GM12872 (cell line): ENCODE measurements at regions not wholly inside any gene's neighbourhood (a gene's known extent, or its start where the extent isn't known, plus 50 kb on each side); places are given as distances from the start of the nearest gene placed in this dataset.

Experiments
- TF ChIP-seq, protein P1 (sequence below): IDR thresholded peaks from 3 replicates; pipeline ENCODE4 v1.5.1; 2011; ENCODE audit warnings: low read depth, mild to moderate bottlenecking, low read length, moderate library complexity; ENCODE audit not compliant: insufficient read depth

DNA sequence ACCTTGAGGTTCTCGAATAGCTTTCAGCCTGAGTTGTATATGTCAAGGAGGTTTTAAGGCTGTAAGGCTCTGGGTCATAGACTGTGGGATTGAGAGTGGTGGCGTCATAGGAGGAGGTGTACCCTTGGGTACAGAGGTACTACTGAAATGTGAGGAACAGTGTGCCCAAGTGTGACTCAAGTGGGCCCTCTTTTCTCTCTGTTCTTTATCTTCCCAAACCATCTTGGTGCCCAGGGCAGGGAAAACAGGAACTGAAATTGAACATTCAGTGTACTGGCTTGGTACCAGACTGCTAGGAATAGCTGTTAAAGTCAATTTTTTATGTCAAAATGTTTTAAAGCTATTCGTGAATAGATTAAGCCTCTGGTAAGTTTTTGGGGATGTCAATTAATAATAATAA, 136.2 kb upstream of the RPS6KA3 start:
- TF ChIP-seq, protein P1, sequence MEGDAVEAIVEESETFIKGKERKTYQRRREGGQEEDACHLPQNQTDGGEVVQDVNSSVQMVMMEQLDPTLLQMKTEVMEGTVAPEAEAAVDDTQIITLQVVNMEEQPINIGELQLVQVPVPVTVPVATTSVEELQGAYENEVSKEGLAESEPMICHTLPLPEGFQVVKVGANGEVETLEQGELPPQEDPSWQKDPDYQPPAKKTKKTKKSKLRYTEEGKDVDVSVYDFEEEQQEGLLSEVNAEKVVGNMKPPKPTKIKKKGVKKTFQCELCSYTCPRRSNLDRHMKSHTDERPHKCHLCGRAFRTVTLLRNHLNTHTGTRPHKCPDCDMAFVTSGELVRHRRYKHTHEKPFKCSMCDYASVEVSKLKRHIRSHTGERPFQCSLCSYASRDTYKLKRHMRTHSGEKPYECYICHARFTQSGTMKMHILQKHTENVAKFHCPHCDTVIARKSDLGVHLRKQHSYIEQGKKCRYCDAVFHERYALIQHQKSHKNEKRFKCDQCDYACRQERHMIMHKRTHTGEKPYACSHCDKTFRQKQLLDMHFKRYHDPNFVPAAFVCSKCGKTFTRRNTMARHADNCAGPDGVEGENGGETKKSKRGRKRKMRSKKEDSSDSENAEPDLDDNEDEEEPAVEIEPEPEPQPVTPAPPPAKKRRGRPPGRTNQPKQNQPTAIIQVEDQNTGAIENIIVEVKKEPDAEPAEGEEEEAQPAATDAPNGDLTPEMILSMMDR, result no peak

DNA sequence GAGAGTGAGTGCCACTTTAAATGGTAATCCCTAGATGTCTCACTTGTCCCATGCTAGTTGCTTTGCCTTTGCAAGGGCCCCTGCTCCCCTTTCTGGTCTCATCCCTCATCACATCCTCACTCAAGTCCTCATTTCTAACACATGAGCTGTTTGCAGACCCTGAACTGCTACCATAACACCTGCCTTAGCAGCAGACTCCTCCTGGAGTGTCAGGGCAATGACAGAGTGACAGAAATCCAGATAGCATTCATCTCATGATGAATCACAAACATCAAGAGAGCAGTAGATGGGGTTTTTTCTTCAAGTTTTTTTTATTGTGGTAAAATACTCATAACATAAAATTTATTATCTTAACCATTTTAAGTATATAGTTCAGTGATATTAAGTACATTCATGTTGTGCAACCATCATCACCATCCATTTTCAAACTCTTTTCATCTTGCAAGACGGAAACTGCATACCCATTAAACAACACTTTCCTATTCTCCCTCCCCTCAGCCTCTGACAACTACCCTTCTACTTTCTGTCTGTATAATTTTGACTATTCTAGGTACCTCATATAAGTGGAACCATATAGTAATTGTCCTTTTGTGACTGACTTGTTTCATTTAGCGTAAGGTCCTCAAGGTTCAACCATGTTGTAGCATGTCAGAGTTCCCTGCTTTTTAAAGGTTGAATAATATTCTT, 133.2 kb upstream of the RPS6KA3 start:
- TF ChIP-seq, protein P1, result no peak

DNA sequence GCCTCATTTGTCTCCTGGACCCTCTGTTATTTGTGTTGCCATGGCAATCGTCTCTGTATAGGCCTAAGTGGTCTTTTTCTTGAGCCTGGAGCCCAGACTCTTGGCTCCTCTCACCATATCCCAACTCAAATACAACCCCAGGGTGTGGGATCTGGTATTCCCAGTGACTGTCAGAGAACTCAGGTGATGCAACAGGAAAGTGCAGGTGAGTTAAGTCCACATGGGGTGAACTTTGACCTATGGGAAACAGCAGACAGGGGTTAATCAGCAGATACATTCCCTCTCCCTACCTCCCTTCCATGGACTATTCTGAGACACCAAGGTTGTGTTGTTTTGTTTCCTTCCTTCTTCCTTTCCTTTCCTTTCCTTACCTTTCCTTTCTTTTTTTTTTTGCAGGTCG, 130.9 kb upstream of the RPS6KA3 start:
- TF ChIP-seq, protein P1, result no peak

DNA sequence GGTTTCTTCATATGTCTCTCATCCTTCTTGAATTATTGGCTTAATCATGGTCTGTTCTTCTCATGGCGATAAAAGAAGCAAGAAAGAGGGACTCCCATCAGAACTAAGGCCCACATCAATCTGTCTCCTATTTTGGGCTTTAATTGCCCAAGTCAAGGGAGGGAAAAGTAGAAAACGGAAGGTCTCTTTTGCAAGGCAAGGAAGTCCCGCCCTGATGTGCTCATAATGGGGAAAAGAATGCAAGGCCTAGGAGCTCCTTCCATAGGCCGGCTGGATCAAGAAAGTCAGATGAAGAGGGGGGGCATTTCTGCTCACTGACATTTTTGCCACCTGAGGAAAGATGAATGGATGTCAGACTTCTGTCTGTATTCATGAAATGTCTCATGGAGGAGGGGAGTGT, 127.7 kb upstream of the RPS6KA3 start:
- TF ChIP-seq, protein P1, result no peak

DNA sequence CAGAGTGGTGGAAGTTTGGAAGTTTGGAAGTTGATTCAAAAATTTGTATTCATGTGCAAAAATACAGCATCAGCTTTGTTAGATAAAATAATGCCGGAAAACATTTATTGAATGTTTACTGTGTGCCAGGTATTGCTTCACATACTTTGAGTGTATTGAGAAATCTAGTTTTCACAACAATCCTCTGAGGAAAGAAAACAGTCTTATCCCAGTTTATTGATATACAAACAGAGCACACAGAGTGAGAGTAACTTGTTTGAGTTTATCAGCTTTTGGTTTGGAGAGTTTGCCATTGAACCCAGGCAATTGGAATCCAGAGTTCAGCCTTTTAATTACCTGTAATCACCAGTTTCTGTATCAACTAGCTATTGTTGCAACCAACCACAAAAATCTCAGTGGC, 127.2 kb upstream of the RPS6KA3 start:
- TF ChIP-seq, protein P1, result no peak

DNA sequence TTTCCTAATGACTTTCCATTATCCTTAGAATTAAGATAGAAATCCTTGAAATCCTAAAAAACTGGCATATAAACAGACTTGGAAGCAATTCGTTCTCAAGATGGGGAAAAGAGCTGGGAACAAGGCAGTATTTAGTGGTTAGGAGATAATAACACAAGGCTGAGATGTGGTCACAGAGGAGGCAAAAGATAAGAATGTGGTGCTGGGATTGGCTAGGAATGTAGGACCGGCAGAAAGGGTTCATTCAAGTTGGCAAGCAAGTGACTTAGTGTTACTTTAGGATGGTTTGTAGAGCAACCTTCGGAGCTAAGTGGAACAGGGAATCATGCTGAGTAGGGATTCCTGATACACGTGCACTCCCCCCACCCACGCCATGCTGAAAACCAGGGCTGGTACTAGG, 121.9 kb upstream of the RPS6KA3 start:
- TF ChIP-seq, protein P1, result no peak

DNA sequence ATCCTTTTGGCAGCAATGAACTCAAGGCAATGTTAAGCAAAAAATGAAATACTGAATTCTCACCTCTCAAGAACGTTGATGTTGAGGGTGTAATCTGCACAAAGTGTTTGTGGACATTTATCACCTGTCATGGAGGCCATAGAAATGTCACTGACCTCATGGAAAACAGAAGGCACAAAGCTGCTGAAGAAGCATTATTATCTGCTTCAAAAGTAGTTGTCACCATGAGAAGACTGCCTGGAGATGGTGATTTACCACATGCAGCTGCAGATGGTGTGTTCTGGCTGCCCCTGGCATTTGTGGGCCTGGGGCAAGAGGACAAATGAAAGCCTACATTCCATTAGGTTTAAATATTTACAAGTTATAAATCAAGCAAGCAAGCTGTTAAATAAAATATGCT, 116.8 kb upstream of the RPS6KA3 start:
- TF ChIP-seq, protein P1, result no peak
